A673 (cell line): ENCODE measurements at regions not wholly inside any gene's neighbourhood (a gene's known extent, or its start where the extent isn't known, plus 50 kb on each side); places are given as distances from the start of the nearest gene placed in this dataset.

ENCODE experiments used
- BruUV-seq: library from RNA; stranded (reverse); fragments of 400-500 nt; replicated peaks from 2 replicates; lab custom pipeline; 2021; lab: Mats Ljungman, UMichigan
- CTCF ChIA-PET: fragments of 300-600 bp; sonication (Branson Sonifier 250); formaldehyde crosslinking; loops from one replicate; lab custom pipeline; 2022; ENCODE audit warnings: antibody characterized with exemption; lab: Charles Lee
- POLR2A ChIA-PET: fragments of 300-600 bp; sonication (Branson Sonifier 250); formaldehyde crosslinking; loops from one replicate; lab custom pipeline; 2022; ENCODE audit warnings: antibody characterized with exemption; ENCODE audit not compliant: low non-redundant PET; lab: Charles Lee
- DNase-seq: peaks from one replicate; pipeline ENCODE4 v3.0.0-alpha.2; 2015; ENCODE audit warnings: low spot score
- H3K27ac ChIP-seq: fragments of 200-600 bp; sonication (generic); 2 replicates; pipeline ENCODE4 v1.5.1; 2016; ENCODE audit warnings: mixed run types, low read depth, mild to moderate bottlenecking, mixed read lengths, antibody characterized with exemption, low read length; ENCODE audit not compliant: poor library complexity, severe bottlenecking
- H3K27me3 ChIP-seq: fragments of 200-600 bp; sonication (generic); replicated peaks from 2 replicates; pipeline ENCODE4 v1.6.1; 2017; ENCODE audit warnings: mixed run types, low read depth, mild to moderate bottlenecking, mixed read lengths, antibody characterized with exemption, low read length; ENCODE audit not compliant: insufficient read depth, poor library complexity
- H3K36me3 ChIP-seq: fragments of 200-600 bp; sonication (generic); 2 replicates; pipeline ENCODE4 v1.6.1; 2016; ENCODE audit warnings: mixed run types, mild to moderate bottlenecking, mixed read lengths, antibody characterized with exemption, low read length; ENCODE audit not compliant: insufficient read depth, poor library complexity, severe bottlenecking
- H3K4me1 ChIP-seq: fragments of 200-600 bp; sonication (generic); 2 replicates; pipeline ENCODE4 v1.6.1; 2017; ENCODE audit warnings: mixed run types, mild to moderate bottlenecking, mixed read lengths, antibody characterized with exemption, low read length; ENCODE audit not compliant: insufficient read depth, poor library complexity, severe bottlenecking
- H3K4me3 ChIP-seq: fragments of 200-600 bp; sonication (generic); 2 replicates; pipeline ENCODE4 v1.5.1; 2016; ENCODE audit warnings: low read depth, mixed run types, mild to moderate bottlenecking, mixed read lengths, low read length; ENCODE audit not compliant: poor library complexity, severe bottlenecking
- H3K9me3 ChIP-seq: fragments of 200-600 bp; sonication (generic); 2 replicates; pipeline ENCODE4 v1.6.1; 2016; ENCODE audit warnings: mixed run types, low read depth, mild to moderate bottlenecking, mixed read lengths, antibody characterized with exemption, low read length; ENCODE audit not compliant: poor library complexity, severe bottlenecking
- EZH2 ChIP-seq: fragments of 200-600 bp; sonication (generic); IDR thresholded peaks from 2 replicates; pipeline ENCODE4 v1.6.1; 2017; ENCODE audit warnings: borderline replicate concordance, low read depth, mild to moderate bottlenecking, mixed read lengths, antibody characterized with exemption, low read length; ENCODE audit not compliant: poor library complexity, severe bottlenecking
- intact Hi-C: fragments of 100-400 bp; cut with micrococcal nuclease; formaldehyde crosslinking; loops from one replicate; pipeline ENCODE4 v1.10.0; 2022; ENCODE audit not compliant: unreplicated experiment
- TF ChIP-seq, protein P1 (sequence below): fragments of 300-800, 200-600 bp; sonication (generic); conservative IDR thresholded peaks from 2 replicates; pipeline ENCODE4 v1.5.1; 2017; ENCODE audit warnings: low read depth, mild to moderate bottlenecking, antibody characterized with exemption, low read length, moderate library complexity, mixed read lengths

DNA sequence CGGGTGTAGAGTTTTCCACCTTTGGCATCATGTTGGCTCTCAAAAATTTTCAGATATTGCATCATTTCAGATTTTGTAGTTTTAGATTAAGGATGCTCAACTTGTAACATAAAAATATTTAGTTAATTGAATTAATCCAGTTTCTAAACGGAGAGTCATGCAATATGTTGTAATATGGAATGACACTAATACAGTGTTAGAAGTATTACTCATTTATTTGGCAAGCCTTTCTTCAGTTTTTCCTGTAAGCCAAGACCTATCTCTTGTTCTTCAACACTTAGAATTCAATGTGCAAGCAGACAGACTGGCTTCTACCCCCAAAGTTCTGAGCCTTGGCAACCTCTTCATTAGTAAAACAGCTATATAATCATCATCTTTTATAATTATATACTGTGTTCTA, 985.0 kb upstream of the GOT2 start:
- CTCF ChIA-PET, result no interaction called here
- Histone ChIP-seq H3K4me1 (no peaks in the 10 kb centered on the region), H3K27ac (no peak overlapping the region), H3K36me3 (no peaks in the 10 kb centered on the region), H3K4me3 (no peak overlapping the region), H3K9me3 (no peaks in the 10 kb centered on the region), H3K27me3 (no peaks in the 10 kb centered on the region)
- no TSS peak for BruUV-seq
- DNase-seq, result no peak
- POLR2A ChIA-PET, result no interaction called here
- intact Hi-C loops, result no loop called here
- no peak for TF ChIP-seq EZH2
- TF ChIP-seq, protein P1, sequence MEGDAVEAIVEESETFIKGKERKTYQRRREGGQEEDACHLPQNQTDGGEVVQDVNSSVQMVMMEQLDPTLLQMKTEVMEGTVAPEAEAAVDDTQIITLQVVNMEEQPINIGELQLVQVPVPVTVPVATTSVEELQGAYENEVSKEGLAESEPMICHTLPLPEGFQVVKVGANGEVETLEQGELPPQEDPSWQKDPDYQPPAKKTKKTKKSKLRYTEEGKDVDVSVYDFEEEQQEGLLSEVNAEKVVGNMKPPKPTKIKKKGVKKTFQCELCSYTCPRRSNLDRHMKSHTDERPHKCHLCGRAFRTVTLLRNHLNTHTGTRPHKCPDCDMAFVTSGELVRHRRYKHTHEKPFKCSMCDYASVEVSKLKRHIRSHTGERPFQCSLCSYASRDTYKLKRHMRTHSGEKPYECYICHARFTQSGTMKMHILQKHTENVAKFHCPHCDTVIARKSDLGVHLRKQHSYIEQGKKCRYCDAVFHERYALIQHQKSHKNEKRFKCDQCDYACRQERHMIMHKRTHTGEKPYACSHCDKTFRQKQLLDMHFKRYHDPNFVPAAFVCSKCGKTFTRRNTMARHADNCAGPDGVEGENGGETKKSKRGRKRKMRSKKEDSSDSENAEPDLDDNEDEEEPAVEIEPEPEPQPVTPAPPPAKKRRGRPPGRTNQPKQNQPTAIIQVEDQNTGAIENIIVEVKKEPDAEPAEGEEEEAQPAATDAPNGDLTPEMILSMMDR, result no peak

DNA sequence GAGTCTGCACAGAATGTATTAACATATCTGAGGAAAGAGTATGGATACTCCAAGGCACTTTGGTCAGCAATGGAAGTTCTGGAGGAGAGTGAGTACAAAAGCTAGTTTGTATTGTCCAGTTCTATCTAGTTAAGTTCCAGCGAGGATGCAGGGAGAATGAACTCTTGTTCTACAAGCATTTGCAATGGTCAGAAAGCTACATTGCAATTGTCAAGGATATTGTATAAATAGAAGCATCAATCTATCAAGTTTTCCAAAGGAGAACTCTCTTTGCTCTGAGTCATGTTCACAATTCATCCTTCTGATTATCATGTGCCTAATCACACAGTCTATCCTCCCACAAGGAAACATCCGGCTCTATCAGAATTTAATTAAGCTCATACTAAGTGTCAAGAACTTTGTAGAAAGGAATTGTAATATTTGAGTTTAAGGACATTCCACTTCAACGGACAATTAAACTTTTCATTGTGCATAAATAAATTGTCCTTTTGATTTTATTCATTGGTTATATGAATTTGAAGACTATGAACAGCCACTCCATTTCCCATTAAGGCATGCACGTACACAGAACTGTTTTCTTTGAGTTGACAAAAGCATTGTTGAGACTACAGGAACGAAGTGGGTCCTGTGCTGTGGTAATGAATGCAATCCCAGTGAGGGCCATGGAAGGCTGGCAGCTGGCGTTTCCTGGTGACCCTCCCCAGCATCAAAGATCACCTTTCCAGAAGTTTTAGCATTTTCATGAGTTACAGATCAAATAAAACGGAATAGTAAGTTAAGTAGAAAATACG, 973.5 kb upstream of the GOT2 start:
- no TSS peak for BruUV-seq
- POLR2A ChIA-PET, result no interaction called here
- no peak for DNase-seq
- Histone ChIP-seq H3K4me1 (no peaks in the 10 kb centered on the region), H3K27me3 (no peaks in the 10 kb centered on the region), H3K27ac (no peak overlapping the region), H3K4me3 (no peak overlapping the region), H3K9me3 (no peaks in the 10 kb centered on the region), H3K36me3 (no peaks in the 10 kb centered on the region)
- TF ChIP-seq, protein P1, result no peak
- no peak for TF ChIP-seq EZH2
- CTCF ChIA-PET, result no interaction called here
- intact Hi-C loops, result no loop called here

DNA sequence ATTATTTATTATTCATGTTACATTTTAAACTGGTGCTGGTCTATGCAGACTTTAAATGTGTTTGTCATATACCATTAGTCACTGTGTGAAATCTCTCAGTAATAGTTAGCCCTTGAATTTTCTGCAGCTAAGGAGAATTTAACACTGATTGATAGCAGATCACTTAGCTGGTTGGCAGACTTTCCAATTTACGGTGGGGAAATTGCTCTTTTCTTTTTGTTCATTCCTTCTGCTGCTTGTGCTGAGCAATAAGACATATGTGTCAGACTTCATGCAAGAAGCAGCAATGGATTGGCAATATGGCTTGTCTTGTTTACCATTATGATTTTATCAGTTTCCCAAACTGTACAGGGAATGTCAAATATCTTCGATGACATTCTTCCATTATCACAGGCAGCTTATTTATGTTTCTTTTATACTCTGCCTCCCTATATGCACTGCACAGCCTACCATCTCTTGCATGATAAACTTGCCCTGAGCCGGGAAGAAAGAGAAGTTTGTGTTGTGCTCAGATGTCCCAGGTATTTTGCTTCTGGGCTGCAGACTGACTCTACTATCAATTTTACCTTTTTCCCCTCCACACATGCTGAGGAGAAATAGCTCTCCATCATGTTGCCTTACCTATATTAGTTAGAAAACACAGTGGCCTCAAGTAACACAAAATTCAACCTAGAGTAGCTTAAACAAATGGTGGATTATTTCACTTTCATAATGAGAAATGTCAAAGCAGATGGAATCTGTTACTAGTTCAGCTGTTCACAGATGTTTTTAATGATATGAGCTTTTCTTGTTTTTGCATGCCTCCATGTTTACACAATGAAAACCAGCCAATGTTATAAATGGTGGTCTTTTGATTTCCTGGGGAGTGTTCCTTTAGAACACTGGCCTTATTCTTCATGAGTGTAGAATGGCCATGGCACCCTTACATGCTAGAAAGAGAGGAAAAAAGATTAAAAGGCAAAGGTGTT, 968.1 kb upstream of the GOT2 start:
- no peaks in the 10 kb centered on the region for H3K4me1 ChIP-seq
- POLR2A ChIA-PET, result no interaction called here
- no peak overlapping the region for H3K4me3 ChIP-seq
- no peak for TF ChIP-seq EZH2
- no peaks in the 10 kb centered on the region for H3K27me3 ChIP-seq
- CTCF ChIA-PET, result no interaction called here
- intact Hi-C loops, result no loop called here
- H3K27ac ChIP-seq, result no peak overlapping the region
- no peaks in the 10 kb centered on the region for H3K36me3 ChIP-seq
- BruUV-seq, result no TSS peak
- no peaks in the 10 kb centered on the region for H3K9me3 ChIP-seq
- DNase-seq, result no peak
